Heart left ventricle (tissue), 16 donors: ENCODE measurements at regions not wholly inside any gene's neighbourhood (a gene's known extent, or its start where the extent isn't known, plus 50 kb on each side); places are given as distances from the start of the nearest gene placed in this dataset.

Experiments
- ATAC-seq, 4 donors: fragments of 200-7000 bp; cut with Tn5 transposase; one replicate each; pipeline ENCODE4 v1.9.1; 2020 to 2022; ENCODE audit warnings: moderate library complexity in 4 of 4, mild to moderate bottlenecking in 3 of 4, moderate number of reproducible peaks in 1 of 4
- DNase-seq, 5 donors: peaks; one replicate each; pipeline ENCODE4 v3.0.0-alpha.2; 2020
- H3K27ac ChIP-seq, 12 donors: fragments of 200-600 bp; sonication (generic) in 4 of 12; one replicate each; pipeline versions ENCODE4 v1.5.0 to v1.8.0; 2016 to 2022; ENCODE audit warnings: mild to moderate bottlenecking in 2 of 12
- H3K27me3 ChIP-seq, 9 donors: fragments of 200-600 bp; sonication (generic) in 2 of 9; one replicate each; pipeline versions ENCODE4 v1.5.1 to v1.8.0; 2016 to 2022; ENCODE audit warnings: mild to moderate bottlenecking in 3 of 9
- H3K36me3 ChIP-seq, 9 donors: fragments of 200-600 bp; sonication (generic) in 2 of 9; one replicate each; pipeline versions ENCODE4 v1.5.0 to v1.8.0; 2018 to 2022; ENCODE audit warnings: mild to moderate bottlenecking in 2 of 9
- H3K4me1 ChIP-seq, 12 donors: fragments of 200-600 bp; sonication (generic) in 4 of 12; one replicate each; pipeline versions ENCODE4 v1.5.0 to v1.8.0; 2016 to 2022; ENCODE audit warnings: mild to moderate bottlenecking in 3 of 12
- H3K4me3 ChIP-seq, 12 donors: fragments of 200-600 bp; sonication (generic) in 4 of 12; one replicate each; pipeline versions ENCODE4 v1.5.0 to v1.8.0; 2017 to 2022; ENCODE audit warnings: mild to moderate bottlenecking in 9 of 12, moderate library complexity in 4 of 12
- H3K9me3 ChIP-seq, 12 donors: fragments of 200-600 bp; sonication (generic) in 4 of 12; one replicate each; pipeline versions ENCODE4 v1.5.0 to v1.8.0; 2016 to 2022; ENCODE audit warnings: mild to moderate bottlenecking in 1 of 12
- POLR2A ChIP-seq, 2 donors: fragments of 450-650 bp; IDR thresholded peaks; one replicate each; pipeline ENCODE4 v1.6.1; 2017; ENCODE audit warnings: antibody characterized with exemption in 2 of 2, mild to moderate bottlenecking in 2 of 2, moderate library complexity in 2 of 2
- WGBS, 4 donors: extraction: QIAGEN DNeasy Blood & Tissue Kit in 2 of 4; methylation state at CpG; one replicate each; pipeline versions ENCODE4 v1.1.5 to v1.1.7; 2013 to 2018; 5-methylcytosine and 5-hydroxymethylcytosine counted together
- intact Hi-C, 10 donors: fragments of 100-400 bp; cut with DNase I; formaldehyde crosslinking; loops; one replicate each; pipeline versions ENCODE4 v1.11.1 to v1.14.2; 2022
- TF ChIP-seq, protein P1 (sequence below), 12 donors: fragments of 200-600 bp; sonication (generic) in 4 of 12; IDR thresholded peaks; one replicate each; pipeline versions ENCODE4 v1.5.0 to v1.8.0; 2018 to 2022; ENCODE audit warnings: antibody characterized with exemption in 12 of 12, mild to moderate bottlenecking in 5 of 12
- donor health status: ischemic (EF 13 %, LVEDD 7.1; RV severe dilation, severe dysfunction).
- donor health status: healthy with polysubstance abuse.
- donor health status: DM: no; HTN: yes; CAD: no.
- donor health status: DM: no; HTN: no; CAD: no.
- donor health status: ischemic (EF 25% LVEDD 6.9; RV normal size, moderate dysfunction).
- donor health status: ischemic (EF 25% LVEDD 5.7; RV mildly dilated, moderate dysfunction).
- donor health status: healthy.
- donor health status: DM: yes; HTN: yes; CAD: no.
- donor health status: ischemic (EF 35%, LVEDD 5.7; RV mildly dilated, moderate dysfunction).
- donor health status: nonischemic (EF 11% LVEDD 7.7; RV severe dilation, severe dysfunction).
- donor health status: DM: yes; HTN: yes; CAD: no.
- donor health status: PGD.
- donor health status: ischemic (EF 29% LVEDD 5.4; RV normal size, mild dysfunction).
- donor health status: nonischemic (EF 23%, LVEDD 6.1; RV moderate dilation, normal function).

DNA sequence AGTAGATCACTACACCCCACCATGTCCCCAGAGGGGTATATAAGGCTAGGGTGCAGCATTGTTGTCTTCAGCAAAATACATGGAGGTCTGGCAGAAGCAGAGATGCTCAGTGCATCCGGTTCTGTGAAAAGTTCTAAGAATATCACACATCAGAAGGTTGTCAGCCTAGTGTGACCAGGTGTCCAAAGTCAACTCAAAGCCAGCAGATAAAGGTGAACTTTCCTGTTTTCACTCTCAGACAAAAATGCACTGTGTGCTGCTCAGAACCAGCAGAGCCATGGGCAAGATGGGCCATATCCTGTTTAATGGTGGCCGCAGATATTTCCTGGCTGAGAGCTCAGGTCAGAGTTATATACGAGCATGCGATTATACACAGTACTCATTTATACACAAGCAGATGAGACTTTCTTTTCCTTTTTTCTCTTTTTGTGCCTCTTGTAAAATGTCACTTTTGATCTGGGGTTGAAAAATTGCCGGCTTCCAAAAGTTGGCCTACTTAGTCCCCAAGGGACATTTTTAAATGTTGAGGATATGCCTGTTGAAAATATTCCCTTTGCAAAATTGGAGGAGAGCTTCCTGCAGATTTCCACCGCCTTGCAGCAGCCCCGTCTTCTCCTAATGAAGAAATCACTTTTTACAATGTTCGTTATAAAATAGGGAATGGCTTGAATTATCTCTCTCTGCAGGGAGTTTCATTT, 425.6 kb upstream of the SALL1 start:
- H3K4me3 ChIP-seq, result no peak overlapping the region
- TF ChIP-seq, protein P1, sequence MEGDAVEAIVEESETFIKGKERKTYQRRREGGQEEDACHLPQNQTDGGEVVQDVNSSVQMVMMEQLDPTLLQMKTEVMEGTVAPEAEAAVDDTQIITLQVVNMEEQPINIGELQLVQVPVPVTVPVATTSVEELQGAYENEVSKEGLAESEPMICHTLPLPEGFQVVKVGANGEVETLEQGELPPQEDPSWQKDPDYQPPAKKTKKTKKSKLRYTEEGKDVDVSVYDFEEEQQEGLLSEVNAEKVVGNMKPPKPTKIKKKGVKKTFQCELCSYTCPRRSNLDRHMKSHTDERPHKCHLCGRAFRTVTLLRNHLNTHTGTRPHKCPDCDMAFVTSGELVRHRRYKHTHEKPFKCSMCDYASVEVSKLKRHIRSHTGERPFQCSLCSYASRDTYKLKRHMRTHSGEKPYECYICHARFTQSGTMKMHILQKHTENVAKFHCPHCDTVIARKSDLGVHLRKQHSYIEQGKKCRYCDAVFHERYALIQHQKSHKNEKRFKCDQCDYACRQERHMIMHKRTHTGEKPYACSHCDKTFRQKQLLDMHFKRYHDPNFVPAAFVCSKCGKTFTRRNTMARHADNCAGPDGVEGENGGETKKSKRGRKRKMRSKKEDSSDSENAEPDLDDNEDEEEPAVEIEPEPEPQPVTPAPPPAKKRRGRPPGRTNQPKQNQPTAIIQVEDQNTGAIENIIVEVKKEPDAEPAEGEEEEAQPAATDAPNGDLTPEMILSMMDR (IDR thresholded peaks at IDR 0.05), result no peak
- TF ChIP-seq POLR2A (IDR thresholded peaks at IDR 0.05), result no peak
- peaks cover 0 to 3% (median 0%) of the 10 kb centered on the region in 9 donors for H3K27me3 ChIP-seq
- WGBS, 4 donors, result 59 to 70% (median 65%) methylated on average over 8 of the region's 8 CpGs
- H3K4me1 ChIP-seq, result no peaks in the 10 kb centered on the region
- H3K36me3 ChIP-seq, result no peaks in the 10 kb centered on the region
- no peak for DNase-seq
- no peak for ATAC-seq
- no peak overlapping the region for H3K27ac ChIP-seq
- intact Hi-C loops, result no loop called here
- no peaks in the 10 kb centered on the region for H3K9me3 ChIP-seq

GRCh38 chr16:51573191-51573590, 422.1 kb upstream of the SALL1 start:
- ATAC-seq (no peak), DNase-seq (no peak)
- Histone ChIP-seq H3K36me3 (no peaks in the 10 kb centered on the region), H3K9me3 (no peaks in the 10 kb centered on the region), H3K27me3 (peaks cover 0 to 3% (median 0%) of the 10 kb centered on the region in 9 donors), H3K27ac (no peak overlapping the region), H3K4me3 (no peak overlapping the region), H3K4me1 (no peaks in the 10 kb centered on the region)
- 61 to 74% (median 72%) methylated on average over 5 of the region's 5 CpGs for WGBS, 4 donors
- intact Hi-C loops, result no loop called here
- no peak for TF ChIP-seq POLR2A (IDR thresholded peaks at IDR 0.05)
- TF ChIP-seq, protein P1 (IDR thresholded peaks at IDR 0.05), result no peak

- WGBS, 4 donors, result 59 to 65% (median 61%) methylated on average over 5 of the region's 5 CpGs
- Histone ChIP-seq H3K27ac (no peak overlapping the region), H3K9me3 (no peaks in the 10 kb centered on the region), H3K27me3 (peaks cover 0 to 3% (median 0%) of the 10 kb centered on the region in 9 donors), H3K4me3 (no peak overlapping the region), H3K4me1 (no peaks in the 10 kb centered on the region), H3K36me3 (no peaks in the 10 kb centered on the region)
- DNase-seq (peak in 1 of 5 donors; percentile 19), ATAC-seq (peak in 2 of 4 donors; percentile 33 to 38)
- no peak for TF ChIP-seq POLR2A (IDR thresholded peaks at IDR 0.05)
- TF ChIP-seq, protein P1 (IDR thresholded peaks at IDR 0.05), result no peak
- intact Hi-C loops, result no loop called here
Observed at GRCh38 chr16:51569203-51569931, 418.3 kb upstream of the SALL1 start.

- Histone ChIP-seq H3K36me3 (no peaks in the 10 kb centered on the region), H3K9me3 (no peaks in the 10 kb centered on the region), H3K27me3 (no peaks in the 10 kb centered on the region), H3K27ac (no peak overlapping the region), H3K4me3 (no peak overlapping the region), H3K4me1 (no peaks in the 10 kb centered on the region)
- no peak for ATAC-seq
- intact Hi-C loops, result no loop called here
- no peak for DNase-seq
- no peak for TF ChIP-seq POLR2A (IDR thresholded peaks at IDR 0.05)
- TF ChIP-seq, protein P1 (IDR thresholded peaks at IDR 0.05), result no peak
- 77 to 85% (median 83%) methylated on average over 3 of the region's 3 CpGs for WGBS, 4 donors
Observed at GRCh38 chr16:51567911-51568310, 416.8 kb upstream of the SALL1 start.
